SK-N-SH treated with all-trans-retinoic acid at 6 μM for 48 hours (cell line): ENCODE measurements at regions not wholly inside any gene's neighbourhood (a gene's known extent, or its start where the extent isn't known, plus 50 kb on each side); places are given as distances from the start of the nearest gene placed in this dataset.

Experiments used
- ATAC-seq: fragments of 200-7000 bp; cut with Tn5 transposase; 3 replicates; pipeline ENCODE4 v1.9.1; 2020; ENCODE audit warnings: mild to moderate bottlenecking, moderate library complexity
- BACH2 ChIP-seq: fragments of 250-450 bp; sonication (Bioruptor Pico); IDR thresholded peaks from 2 replicates; pipeline ENCODE4 v1.9.0; 2021; ENCODE audit warnings: mild to moderate bottlenecking, borderline replicate concordance
- CREB5 ChIP-seq: fragments of 250-450 bp; sonication (Bioruptor Pico); IDR thresholded peaks from 2 replicates; pipeline ENCODE4 v1.5.1; 2020; ENCODE audit warnings: low read depth, mild to moderate bottlenecking, moderate library complexity
- CSDC2 ChIP-seq: fragments of 250-450 bp; sonication (Bioruptor Pico); IDR thresholded peaks from 2 replicates; pipeline ENCODE4 v1.5.0; 2020; ENCODE audit warnings: mild to moderate bottlenecking, moderate library complexity
- CSRNP3 ChIP-seq: fragments of 250-450 bp; sonication (Bioruptor Pico); IDR thresholded peaks from 2 replicates; pipeline ENCODE4 v1.5.1; 2021; ENCODE audit warnings: mild to moderate bottlenecking, moderate library complexity
- ISL1 ChIP-seq: fragments of 250-450 bp; sonication (Bioruptor Pico); IDR thresholded peaks from 2 replicates; pipeline ENCODE4 v2.1.2; 2022; ENCODE audit warnings: mild to moderate bottlenecking, moderate library complexity
- PPARA ChIP-seq: fragments of 250-450 bp; sonication (Bioruptor Pico); IDR thresholded peaks from 2 replicates; pipeline ENCODE4 v1.5.0; 2020; ENCODE audit warnings: mild to moderate bottlenecking, borderline replicate concordance
- RARB ChIP-seq: fragments of 250-450 bp; sonication (Bioruptor Pico); IDR thresholded peaks from 2 replicates; pipeline ENCODE4 v1.8.0; 2021; ENCODE audit warnings: mild to moderate bottlenecking, moderate library complexity
- SNAI2 ChIP-seq: fragments of 250-450 bp; sonication (Bioruptor Pico); IDR thresholded peaks from 2 replicates; pipeline ENCODE4 v1.5.0; 2020; ENCODE audit warnings: mild to moderate bottlenecking, moderate library complexity
- TCF4 ChIP-seq: fragments of 250-450 bp; sonication (Bioruptor Pico); IDR thresholded peaks from 2 replicates; pipeline ENCODE4 v1.8.0; 2021; ENCODE audit warnings: mild to moderate bottlenecking, moderate library complexity, borderline replicate concordance
- TOX ChIP-seq: fragments of 250-450 bp; sonication (Bioruptor Pico); IDR thresholded peaks from 2 replicates; pipeline ENCODE4 v1.8.0; 2021; ENCODE audit warnings: mild to moderate bottlenecking, moderate library complexity, borderline replicate concordance
- TSHZ2 ChIP-seq: fragments of 250-450 bp; sonication (Bioruptor Pico); IDR thresholded peaks from 2 replicates; pipeline ENCODE4 v1.5.0; 2020; ENCODE audit warnings: mild to moderate bottlenecking, moderate library complexity
- ZFP3 ChIP-seq: fragments of 250-450 bp; sonication (Bioruptor Pico); IDR thresholded peaks from 2 replicates; pipeline ENCODE4 v1.5.0; 2020; ENCODE audit warnings: mild to moderate bottlenecking, moderate library complexity
- ZFP30 ChIP-seq: fragments of 450-650 bp; formaldehyde crosslinking; IDR thresholded peaks from 2 replicates; pipeline ENCODE4 v1.5.0; 2022; ENCODE audit warnings: mild to moderate bottlenecking, moderate library complexity
- ZNF565 ChIP-seq: fragments of 450-650 bp; formaldehyde crosslinking; conservative IDR thresholded peaks from 2 replicates; pipeline ENCODE4 v1.5.0; 2020; ENCODE audit warnings: low read depth, mild to moderate bottlenecking, moderate library complexity
- ZNF8 ChIP-seq: fragments of 450-650 bp; formaldehyde crosslinking; IDR thresholded peaks from 2 replicates; pipeline ENCODE4 v1.5.0; 2020; ENCODE audit warnings: mild to moderate bottlenecking, moderate library complexity
- TF ChIP-seq, protein P1 (sequence below): fragments of 250-450 bp; sonication (Bioruptor Pico); IDR thresholded peaks from 2 replicates; pipeline ENCODE4 v1.8.0; 2020; ENCODE audit warnings: mild to moderate bottlenecking, moderate library complexity, borderline replicate concordance

- no peak for TF ChIP-seq CSRNP3 (CRISPR knock-in tag)
- TF ChIP-seq SNAI2 = no peak
- no peak for TF ChIP-seq PPARA (CRISPR knock-in tag)
Measured at GRCh38 chr4:82223715-82224114, 150.1 kb downstream of the HNRNPD start (continued).

- no peak for ATAC-seq
- no peak for TF ChIP-seq BACH2
- TF ChIP-seq ZNF565 (CRISPR knock-in tag) = no peak
- TF ChIP-seq SNAI2 = no peak
- TF ChIP-seq RARB (CRISPR knock-in tag) = no peak
Measured at GRCh38 chr4:82219346-82219745, 154.4 kb downstream of the HNRNPD start.

- peak; percentile 53; the same call in 1 of the 3 replicates for ATAC-seq
- TF ChIP-seq, protein P1, sequence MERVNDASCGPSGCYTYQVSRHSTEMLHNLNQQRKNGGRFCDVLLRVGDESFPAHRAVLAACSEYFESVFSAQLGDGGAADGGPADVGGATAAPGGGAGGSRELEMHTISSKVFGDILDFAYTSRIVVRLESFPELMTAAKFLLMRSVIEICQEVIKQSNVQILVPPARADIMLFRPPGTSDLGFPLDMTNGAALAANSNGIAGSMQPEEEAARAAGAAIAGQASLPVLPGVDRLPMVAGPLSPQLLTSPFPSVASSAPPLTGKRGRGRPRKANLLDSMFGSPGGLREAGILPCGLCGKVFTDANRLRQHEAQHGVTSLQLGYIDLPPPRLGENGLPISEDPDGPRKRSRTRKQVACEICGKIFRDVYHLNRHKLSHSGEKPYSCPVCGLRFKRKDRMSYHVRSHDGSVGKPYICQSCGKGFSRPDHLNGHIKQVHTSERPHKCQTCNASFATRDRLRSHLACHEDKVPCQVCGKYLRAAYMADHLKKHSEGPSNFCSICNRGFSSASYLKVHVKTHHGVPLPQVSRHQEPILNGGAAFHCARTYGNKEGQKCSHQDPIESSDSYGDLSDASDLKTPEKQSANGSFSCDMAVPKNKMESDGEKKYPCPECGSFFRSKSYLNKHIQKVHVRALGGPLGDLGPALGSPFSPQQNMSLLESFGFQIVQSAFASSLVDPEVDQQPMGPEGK (CRISPR knock-in tag) = no peak
- no peak for TF ChIP-seq ZNF8 (CRISPR knock-in tag)
- no peak for TF ChIP-seq CREB5
- TF ChIP-seq CSDC2 (CRISPR knock-in tag) = no peak
- no peak for TF ChIP-seq ISL1 (CRISPR knock-in tag)
- TF ChIP-seq TOX = no peak
- no peak for TF ChIP-seq SNAI2
- TF ChIP-seq ZFP3 (CRISPR knock-in tag) = no peak
- TF ChIP-seq CSRNP3 (CRISPR knock-in tag) = no peak
Measured at GRCh38 chr4:82217986-82218715, 155.6 kb downstream of the HNRNPD start.

DNA sequence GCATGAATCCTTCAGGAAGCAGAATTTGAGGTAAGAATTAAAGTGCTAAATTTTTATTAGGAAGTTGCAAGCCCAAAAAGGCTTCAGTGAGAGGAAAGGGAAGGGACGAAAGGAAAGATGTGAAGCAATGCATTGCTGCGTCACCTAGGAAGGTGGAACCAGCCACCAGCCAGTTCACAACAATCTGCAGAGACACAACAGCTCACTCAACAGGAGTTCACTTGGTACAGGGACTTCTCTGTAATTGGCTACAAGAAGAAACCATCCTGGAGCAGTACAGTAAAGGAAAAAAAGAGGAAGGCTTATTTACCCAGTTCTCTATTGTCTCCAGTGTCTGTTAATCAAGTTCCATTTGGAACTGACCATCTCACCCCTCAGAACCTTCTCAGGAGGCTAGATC lies 157.6 kb downstream of the HNRNPD start:
- no peak for ATAC-seq
- TF ChIP-seq BACH2 (no peak), CSDC2 (CRISPR knock-in tag) (no peak), ISL1 (CRISPR knock-in tag) (no peak), ZNF565 (CRISPR knock-in tag) (no peak), PPARA (CRISPR knock-in tag) (no peak), TCF4 (no peak), ZFP30 (CRISPR knock-in tag) (no peak), TSHZ2 (CRISPR knock-in tag) (no peak), TOX (no peak), CSRNP3 (CRISPR knock-in tag) (no peak), RARB (CRISPR knock-in tag) (no peak), ZFP3 (CRISPR knock-in tag) (no peak), CREB5 (no peak)
- TF ChIP-seq, protein P1 (CRISPR knock-in tag) = no peak
- TF ChIP-seq, all 23 proteins: peak for 0
